AG04450 (cell line): ENCODE measurements at regions not wholly inside any gene's neighbourhood (a gene's known extent, or its start where the extent isn't known, plus 50 kb on each side); places are given as distances from the start of the nearest gene placed in this dataset.

Experiments
- CTCF ChIA-PET: fragments of 300-600, 350-600 bp; formaldehyde crosslinking; extraction: SDS; loops from one replicate; lab custom pipeline; 2022; ENCODE audit warnings: antibody characterized with exemption, inconsistent platforms; lab: Charles Lee
- POLR2A ChIA-PET: fragments of 350-600 bp; formaldehyde crosslinking; extraction: SDS; loops from one replicate; lab custom pipeline; 2021; ENCODE audit warnings: antibody characterized with exemption, inconsistent platforms; lab: Yijun Ruan, JAX
- DNase-seq: peaks from one replicate; pipeline ENCODE4 v3.0.0-alpha.2; 2011; ENCODE audit warnings: low read depth, low spot score
- H3K27ac ChIP-seq: one replicate; pipeline ENCODE4 v1.5.1; 2012; ENCODE audit warnings: low read depth, low read length, control low read depth
- H3K27me3 ChIP-seq: one replicate; pipeline ENCODE4 v1.6.0; 2012; ENCODE audit warnings: low read length; ENCODE audit not compliant: control insufficient read depth, insufficient read depth
- H3K4me3 ChIP-seq: 2 replicates; pipeline ENCODE4 v1.5.1; 2011; ENCODE audit warnings: mild to moderate bottlenecking, low read depth, low read length, control low read depth
- H3K9me3 ChIP-seq: 2 replicates; pipeline ENCODE4 v1.5.1; 2012; ENCODE audit warnings: low read length; ENCODE audit not compliant: control insufficient read depth, insufficient read depth
- TF ChIP-seq, protein P1 (sequence below): IDR thresholded peaks from 2 replicates; pipeline ENCODE4 v1.5.1; 2011; ENCODE audit warnings: low read depth, low read length, control low read depth, inconsistent platforms

DNA sequence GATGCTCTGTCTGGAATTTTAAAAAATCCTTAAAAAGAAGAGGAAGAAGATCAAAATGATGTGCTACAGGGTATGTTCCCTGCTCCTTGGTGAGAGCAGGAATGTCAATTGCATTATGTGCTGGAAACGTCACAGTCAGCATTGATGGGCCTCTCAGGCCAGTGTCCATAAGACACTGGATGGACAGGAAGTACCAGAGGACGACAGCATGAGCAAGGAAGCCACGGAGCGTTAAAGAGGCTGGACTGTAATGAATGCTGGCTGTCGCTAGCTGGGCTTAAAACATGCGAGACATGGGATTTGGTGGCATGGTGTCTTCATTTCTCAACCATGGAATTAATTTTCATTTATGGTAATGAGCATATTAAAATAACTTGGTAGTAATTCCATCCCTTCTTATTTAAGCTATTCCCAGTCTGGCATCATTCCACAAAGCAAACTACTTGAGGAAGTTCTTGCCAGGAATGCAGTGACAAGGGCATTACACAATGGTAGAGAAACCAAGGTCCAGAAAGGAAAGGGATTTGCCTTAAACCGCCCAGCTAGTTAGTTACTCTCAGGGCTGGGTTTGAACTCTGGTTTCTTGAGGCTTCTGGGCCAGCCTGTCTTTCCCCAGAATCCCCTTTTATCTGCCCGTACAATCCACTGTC lies 166.6 kb upstream of the SOX4 start:
- Histone ChIP-seq H3K27me3 (no peaks in the 10 kb centered on the region), H3K9me3 (peaks cover 9% of the 10 kb centered on the region; the same call in 1 of the 2 replicates), H3K4me3 (no peak overlapping the region), H3K27ac (no peak overlapping the region)
- DNase-seq = no peak
- ChIA-PET POLR2A (no interaction called here), CTCF (no interaction called here)
- TF ChIP-seq, protein P1, sequence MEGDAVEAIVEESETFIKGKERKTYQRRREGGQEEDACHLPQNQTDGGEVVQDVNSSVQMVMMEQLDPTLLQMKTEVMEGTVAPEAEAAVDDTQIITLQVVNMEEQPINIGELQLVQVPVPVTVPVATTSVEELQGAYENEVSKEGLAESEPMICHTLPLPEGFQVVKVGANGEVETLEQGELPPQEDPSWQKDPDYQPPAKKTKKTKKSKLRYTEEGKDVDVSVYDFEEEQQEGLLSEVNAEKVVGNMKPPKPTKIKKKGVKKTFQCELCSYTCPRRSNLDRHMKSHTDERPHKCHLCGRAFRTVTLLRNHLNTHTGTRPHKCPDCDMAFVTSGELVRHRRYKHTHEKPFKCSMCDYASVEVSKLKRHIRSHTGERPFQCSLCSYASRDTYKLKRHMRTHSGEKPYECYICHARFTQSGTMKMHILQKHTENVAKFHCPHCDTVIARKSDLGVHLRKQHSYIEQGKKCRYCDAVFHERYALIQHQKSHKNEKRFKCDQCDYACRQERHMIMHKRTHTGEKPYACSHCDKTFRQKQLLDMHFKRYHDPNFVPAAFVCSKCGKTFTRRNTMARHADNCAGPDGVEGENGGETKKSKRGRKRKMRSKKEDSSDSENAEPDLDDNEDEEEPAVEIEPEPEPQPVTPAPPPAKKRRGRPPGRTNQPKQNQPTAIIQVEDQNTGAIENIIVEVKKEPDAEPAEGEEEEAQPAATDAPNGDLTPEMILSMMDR = no peak

DNA sequence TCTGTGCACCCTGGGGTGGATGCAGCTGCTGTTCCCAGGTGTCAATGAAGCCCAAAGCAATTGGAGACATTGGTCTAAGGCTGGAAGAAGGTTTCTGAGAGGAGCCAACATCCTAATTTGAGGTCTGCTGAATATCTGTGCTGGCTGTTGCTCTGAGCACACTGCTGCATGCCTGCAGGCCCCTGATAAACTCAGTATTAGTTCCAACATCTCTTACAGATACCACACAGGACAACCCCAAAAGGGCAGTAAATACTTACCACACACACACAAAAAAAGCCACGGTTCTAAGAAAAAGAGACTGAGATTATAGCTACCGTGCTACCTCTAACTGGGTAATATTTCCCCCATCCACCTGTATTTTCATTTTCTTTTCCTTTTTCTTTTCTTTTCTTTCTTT lies 164.3 kb upstream of the SOX4 start:
- POLR2A ChIA-PET = no interaction called here

DNA sequence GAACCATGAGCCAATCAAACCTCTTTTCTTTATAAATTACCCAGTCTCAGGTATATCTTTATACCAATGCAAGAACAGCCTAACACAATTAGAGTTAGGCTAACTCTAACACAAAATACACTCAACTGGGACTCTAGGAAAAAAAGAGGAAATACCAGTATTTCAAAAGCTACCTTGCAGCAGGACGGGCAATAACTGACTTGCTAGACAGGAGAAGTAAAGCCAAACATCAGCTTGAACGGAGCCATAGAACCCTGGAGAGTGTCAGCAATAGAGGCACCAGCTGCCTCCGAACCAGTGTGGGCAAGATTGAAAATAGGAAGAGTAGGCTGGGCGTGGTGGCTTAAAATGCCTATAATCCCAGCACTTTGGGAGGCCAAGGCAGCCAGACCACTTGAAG lies 162.0 kb upstream of the SOX4 start:
- DNase-seq = no peak
- H3K4me3 ChIP-seq = no peak overlapping the region
- ChIA-PET CTCF (no interaction called here), POLR2A (no interaction called here)
- no peaks in the 10 kb centered on the region for H3K27me3 ChIP-seq
- TF ChIP-seq, protein P1 = no peak
- H3K9me3 ChIP-seq = peaks cover 2% of the 10 kb centered on the region; the same call in 1 of the 2 replicates
- H3K27ac ChIP-seq = no peak overlapping the region

More for the DNA sequence above, 164.3 kb upstream of the SOX4 start:
- TF ChIP-seq, protein P1 = no peak
- H3K27ac ChIP-seq = no peak overlapping the region
- CTCF ChIA-PET = interaction anchor here (0.7 kb wide), 1 partner anchor 116 kb away, joined by 3 read pairs; no protein-coding TSS in a partner anchor
- no peaks in the 10 kb centered on the region for H3K9me3 ChIP-seq
- no peak overlapping the region for H3K4me3 ChIP-seq
- no peak for DNase-seq
- no peaks in the 10 kb centered on the region for H3K27me3 ChIP-seq

DNA sequence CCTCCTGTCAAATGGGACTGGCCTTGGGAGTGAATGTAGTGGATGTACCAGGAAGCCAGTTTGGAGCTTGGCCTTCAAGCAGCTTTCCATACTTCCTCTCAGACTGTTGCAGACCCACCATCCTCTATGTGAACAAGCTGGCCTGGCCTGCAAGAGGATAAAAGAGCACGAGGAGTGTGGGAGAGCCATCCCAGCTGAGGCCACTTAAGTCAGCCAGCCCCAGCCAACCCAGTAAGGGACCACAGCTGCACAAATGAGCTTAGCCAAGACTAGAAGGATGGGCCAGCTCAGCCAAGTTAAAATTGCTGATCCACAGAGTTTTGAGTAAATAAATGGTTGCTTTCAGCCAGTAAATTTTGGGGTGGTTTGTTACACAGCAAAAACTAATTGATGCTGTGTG lies 156.9 kb upstream of the SOX4 start:
- CTCF ChIA-PET = no interaction called here
- Histone ChIP-seq H3K27me3 (no peaks in the 10 kb centered on the region), H3K27ac (no peak overlapping the region), H3K4me3 (no peak overlapping the region), H3K9me3 (peaks cover 2% of the 10 kb centered on the region; the same call in 1 of the 2 replicates)
- DNase-seq = no peak
- TF ChIP-seq, protein P1 = no peak
- POLR2A ChIA-PET = no interaction called here

DNA sequence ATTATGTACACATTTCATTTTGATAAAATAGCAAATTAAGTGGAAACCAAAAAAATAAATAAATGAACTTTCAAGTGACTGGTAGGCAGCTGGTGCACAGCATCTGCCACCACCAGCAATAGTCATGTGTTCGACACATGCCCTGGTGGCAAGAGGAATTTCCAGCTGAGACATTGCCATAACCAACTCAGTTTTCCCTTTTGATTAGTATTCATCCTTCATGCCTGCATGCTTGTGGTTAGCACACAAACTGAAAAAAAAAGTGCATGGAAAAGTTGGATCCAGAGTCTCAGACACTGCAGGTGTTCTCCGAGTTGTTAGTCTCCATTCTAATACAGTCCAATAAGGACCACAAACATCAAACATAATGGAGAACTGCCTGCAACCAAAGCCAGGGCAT lies 156.0 kb upstream of the SOX4 start:
- TF ChIP-seq, protein P1 = no peak
- Histone ChIP-seq H3K27ac (no peak overlapping the region), H3K9me3 (peaks cover 2% of the 10 kb centered on the region; the same call in 1 of the 2 replicates), H3K27me3 (no peaks in the 10 kb centered on the region), H3K4me3 (no peak overlapping the region)
- DNase-seq = no peak
- CTCF ChIA-PET = no interaction called here
- POLR2A ChIA-PET = no interaction called here
